ENCODE measurements at regions not wholly inside any gene's neighbourhood (a gene's known extent, or its start where the extent isn't known, plus 50 kb on each side); places are given as distances from the start of the nearest gene placed in this dataset.

DNA sequence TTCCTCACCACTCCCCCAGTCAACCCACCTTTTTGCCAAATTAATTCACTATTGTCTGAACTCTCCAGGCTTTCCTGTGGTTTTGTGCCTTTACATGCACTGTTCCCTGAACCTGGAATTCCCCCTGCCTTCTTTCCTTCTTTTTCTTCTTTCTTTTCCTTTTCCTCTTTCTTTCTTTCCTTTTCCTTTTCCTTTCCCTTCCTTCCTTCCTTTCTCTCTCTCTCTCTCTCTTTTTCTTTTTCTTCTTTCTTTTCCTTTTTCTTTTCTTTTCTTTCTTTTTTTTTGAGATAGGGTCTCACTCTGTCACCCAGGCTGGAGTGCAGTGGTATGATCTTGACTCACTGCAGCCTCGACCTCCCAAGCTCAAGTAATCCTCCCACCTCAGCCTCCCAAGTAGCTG, 56.6 kb upstream of the CDC42BPA start:
- TF ChIP-seq, protein P1, sequence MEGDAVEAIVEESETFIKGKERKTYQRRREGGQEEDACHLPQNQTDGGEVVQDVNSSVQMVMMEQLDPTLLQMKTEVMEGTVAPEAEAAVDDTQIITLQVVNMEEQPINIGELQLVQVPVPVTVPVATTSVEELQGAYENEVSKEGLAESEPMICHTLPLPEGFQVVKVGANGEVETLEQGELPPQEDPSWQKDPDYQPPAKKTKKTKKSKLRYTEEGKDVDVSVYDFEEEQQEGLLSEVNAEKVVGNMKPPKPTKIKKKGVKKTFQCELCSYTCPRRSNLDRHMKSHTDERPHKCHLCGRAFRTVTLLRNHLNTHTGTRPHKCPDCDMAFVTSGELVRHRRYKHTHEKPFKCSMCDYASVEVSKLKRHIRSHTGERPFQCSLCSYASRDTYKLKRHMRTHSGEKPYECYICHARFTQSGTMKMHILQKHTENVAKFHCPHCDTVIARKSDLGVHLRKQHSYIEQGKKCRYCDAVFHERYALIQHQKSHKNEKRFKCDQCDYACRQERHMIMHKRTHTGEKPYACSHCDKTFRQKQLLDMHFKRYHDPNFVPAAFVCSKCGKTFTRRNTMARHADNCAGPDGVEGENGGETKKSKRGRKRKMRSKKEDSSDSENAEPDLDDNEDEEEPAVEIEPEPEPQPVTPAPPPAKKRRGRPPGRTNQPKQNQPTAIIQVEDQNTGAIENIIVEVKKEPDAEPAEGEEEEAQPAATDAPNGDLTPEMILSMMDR (conservative IDR thresholded peaks at IDR 0.05; ENCODE audit: low read length), result no peak
- TF ChIP-seq EZH2phosphoT487 (IDR thresholded peaks at IDR 0.05; ENCODE audit: borderline replicate concordance), result no peak

Data from Loucy (cell line).